Daoy (cell line): ENCODE measurements at regions not wholly inside any gene's neighbourhood (a gene's known extent, or its start where the extent isn't known, plus 50 kb on each side); places are given as distances from the start of the nearest gene placed in this dataset.

Experiments used
- DNase-seq: peaks from one replicate; pipeline ENCODE4 v3.0.0-alpha.2; 2015; ENCODE audit warnings: low read depth

DNA sequence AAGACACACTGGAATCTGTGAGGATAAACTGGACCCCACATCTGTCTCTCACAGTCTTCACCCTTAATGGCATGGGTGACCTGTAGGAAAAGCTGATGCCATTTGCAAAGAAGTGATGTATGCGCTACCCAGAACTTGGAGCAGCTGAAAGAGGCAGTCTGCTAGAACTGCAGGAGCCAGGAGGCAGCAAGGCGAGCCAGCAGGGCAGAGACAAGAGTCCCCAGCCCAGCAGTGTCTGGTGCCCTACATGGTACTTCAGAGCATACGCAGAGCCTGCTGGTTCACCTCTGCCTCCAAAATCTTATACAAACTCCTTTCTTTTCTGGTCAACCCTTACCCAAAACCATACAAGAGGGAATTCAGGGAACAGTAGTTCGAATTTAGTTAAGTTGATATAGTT is 683.1 kb upstream of the RAB6C start:
- no peak for DNase-seq

DNA sequence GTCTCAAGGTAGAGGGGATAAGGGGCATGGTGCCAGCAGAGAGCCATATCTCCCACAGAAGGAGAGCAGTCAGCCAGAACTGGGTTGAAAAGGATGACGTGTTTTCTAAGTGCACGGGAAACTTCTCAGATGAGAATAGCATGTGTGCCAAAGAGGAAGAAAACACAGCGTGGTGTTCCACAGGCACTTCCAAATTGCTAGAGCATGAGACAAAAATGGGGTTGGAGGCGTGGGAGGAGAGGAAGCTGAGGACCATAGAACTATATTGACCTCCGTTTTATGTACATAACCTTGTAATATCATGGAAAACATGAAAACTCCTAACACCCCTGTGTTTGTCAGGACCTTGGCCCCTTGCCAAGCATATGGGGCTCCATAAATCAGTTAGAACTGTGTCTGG is 682.7 kb upstream of the RAB6C start:
- DNase-seq: no peak

DNA sequence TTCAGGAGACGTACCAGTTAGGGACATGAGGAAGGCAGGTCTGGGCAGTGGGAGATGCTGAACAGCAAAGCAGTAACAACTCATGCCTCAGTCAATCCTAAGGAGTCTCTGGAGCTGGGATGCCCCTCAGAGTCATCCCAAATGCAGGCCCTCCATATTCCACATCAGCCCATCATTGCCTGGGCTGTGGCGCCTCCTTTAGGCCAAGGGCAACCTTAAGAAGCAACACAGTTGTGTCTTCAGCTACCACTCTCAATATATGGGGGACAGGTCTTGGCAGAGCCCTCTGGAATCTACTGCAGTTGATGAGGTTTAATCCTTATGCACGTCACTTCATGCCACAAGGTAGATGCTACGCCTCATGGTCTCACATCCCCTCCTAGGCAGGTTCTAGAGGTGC is 682.0 kb upstream of the RAB6C start:
- no peak for DNase-seq

DNA sequence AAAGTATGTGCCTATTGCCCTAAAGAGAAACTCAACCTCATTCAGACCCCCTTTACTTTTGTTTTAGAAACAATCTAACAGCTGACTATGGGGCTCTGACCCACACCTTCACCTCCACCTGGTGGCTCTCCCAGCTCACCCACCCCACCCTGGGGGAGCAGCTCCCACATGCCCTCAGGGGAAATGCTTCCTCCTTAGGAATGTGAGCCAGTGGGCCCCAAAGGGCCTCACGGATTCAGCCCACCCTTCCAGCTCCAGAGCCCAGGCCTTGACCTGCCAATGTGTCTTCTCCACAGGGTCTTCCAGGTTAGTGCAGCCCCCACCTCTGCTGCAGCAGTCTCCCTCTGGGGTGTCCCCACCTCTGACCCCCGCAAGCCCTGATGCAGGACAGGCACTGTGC is 680.1 kb upstream of the RAB6C start:
- DNase-seq: no peak

DNA sequence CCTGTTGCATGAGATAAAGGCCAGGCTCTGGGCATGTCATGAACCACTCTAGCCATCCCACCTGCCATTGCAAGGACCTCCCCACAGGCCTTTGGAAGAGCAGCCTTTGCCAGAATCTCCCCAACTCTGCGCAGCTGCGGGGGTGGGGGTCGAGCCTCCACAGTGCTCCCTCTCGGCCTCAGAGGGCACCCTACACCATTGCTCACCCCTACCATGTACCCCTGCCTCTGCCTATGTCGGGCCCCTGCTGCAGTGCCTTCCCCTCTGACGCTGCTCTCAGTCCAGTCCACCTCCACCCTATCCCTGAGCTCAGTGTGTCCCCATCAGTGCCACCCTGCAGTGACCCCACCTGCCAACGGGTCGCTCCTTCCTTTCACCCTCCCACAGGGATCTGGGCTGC is 679.7 kb upstream of the RAB6C start:
- no peak for DNase-seq

DNA sequence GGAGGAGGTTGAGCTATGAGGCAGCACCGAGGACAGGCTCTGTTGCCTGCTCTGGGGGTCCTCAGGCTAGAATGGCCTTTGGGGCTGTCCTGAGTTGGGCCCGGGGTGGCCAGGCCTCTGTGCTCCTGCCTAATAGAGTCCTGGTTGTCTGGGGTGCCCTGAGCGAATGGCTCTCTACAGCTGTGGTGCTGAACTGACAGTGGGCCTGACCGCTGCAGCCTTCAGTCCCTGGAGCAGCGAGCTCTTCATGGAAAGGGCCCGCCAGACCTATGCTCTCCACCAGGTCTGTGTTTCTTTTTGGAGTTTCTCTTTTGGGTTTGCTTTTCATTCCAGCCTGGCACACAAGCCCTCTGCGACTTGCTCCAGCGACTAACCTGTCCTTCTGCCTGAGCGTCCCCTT is 679.0 kb upstream of the RAB6C start:
- DNase-seq: no peak

DNA sequence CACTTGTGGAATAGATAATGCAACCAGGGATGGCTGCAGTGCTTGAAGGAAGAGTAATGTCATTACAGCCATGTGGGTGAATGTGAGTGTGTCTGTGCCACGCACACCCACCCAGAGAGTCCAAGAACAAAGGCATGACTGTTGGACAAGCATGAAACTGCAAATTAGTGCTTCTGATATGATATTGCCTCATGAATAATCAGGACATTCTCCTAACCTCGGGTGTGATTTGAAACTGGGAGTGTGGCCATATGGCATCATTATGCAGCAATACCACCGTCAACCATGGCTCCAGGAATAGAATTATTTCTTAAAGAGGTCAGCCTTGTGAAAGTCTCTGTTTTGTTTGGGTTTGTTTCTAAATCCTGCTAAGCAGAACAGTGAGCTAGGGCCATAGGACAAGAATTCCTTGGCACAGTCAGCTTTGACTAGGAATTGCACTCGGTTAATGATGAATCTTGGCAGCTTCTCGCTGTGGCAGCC is 678.0 kb upstream of the RAB6C start:
- DNase-seq: no peak

DNA sequence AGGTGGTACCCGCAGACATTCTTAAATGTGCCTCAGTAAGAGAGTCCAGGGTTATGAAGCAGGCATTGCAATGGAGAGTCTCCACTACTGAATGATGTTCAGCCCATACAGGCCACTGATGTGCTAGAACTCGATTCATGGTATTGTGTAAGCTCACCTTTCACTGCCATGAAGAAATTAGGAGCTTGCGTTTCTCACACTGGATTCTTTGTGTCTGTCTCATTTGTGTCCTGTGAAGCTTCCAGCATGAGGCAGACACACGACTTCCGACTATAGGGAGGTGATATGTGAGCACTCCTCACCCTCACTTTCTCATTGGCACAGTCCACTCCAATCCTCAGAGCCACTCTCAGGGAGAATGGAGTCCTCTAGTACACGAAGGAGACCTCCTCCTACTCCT is 677.4 kb upstream of the RAB6C start:
- DNase-seq: no peak

DNA sequence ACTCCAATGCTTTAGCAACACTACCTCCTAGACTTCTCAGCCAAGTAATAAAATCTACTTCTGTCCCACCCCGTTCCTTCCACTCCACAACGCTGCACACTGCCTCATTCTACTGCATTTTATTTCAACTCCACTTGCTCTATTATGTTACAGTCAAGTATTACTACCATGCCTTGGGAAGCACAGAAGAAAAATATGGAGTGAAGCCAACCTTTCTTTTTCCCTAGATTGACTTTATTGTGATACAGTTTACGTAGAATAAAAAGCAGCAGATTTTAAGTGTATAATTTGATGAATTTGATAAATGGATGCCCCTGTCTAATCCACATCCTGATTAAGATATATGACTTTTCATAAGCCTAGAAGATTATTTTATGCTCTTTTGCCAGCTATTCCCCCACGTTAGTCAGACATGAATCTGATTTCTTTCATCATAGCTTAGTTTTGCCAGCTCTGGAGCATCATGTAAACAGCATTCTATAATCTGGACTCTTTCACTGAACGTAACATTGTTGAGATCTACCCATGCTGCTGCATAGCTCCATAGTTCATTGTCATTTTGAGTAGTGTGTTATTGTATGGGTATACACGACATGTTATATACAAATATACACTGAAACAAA is 676.8 kb upstream of the RAB6C start:
- DNase-seq: no peak

DNA sequence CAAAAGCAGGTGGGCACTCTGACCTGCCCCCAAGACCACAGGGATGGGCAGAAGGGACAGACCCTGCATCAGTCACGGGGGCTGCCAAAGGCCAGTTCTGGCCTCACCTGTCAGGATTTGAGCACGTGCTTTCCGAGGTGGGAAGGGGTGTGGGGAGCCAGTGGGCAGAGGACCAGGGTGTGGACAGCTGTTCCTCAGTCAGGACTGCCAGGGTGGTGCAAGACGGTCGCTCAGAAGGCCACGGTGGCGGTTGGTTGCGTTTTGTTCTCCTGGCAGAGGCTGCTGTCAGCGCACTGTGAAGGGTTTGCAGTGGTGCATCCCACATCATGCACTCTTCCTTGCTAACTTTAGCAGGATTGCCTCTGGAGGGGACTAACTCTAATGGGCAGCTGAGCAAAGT is 665.3 kb upstream of the RAB6C start:
- DNase-seq: no peak

DNA sequence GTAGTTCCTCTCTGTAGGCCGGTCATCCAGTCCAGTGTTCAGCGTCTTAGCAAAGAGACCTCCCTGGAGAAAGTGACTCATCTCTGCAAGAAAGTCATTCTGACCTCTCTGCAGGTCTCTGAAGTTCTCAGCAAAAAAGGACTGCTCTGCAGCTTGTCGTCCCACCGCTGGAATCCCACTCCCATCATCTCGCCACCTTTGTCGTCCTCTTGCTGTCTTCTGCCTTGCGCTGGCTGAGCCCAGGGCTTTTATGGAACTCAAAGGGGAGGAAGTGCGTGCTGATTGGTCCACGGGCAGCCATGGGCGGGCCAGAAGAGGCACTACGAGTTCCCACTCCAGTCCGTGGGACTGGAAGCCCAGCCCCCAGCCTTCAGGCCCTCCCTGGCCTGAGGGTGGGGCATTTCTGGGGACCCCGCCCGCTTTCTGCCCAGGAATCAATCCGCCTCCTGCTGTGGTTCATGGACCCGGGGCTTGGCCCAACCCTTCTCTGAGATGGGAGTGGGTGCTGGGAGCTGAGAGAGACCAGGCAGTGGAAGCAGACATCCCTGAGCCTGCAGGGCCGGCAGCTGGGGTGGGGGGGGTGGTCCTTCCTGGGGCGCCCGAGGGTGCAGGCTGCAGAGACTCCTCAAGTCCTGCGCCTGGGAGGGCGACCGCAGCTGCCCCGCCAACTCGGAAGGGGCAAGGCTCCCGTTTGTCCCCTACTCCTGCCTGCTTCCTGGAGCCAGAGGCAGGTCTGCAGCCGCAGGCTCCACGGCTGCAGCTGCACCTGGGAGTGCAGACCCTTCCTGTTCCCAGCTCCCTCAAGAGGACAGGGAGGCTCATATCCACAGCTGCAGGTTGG is 660.7 kb upstream of the RAB6C start:
- DNase-seq: no peak

DNA sequence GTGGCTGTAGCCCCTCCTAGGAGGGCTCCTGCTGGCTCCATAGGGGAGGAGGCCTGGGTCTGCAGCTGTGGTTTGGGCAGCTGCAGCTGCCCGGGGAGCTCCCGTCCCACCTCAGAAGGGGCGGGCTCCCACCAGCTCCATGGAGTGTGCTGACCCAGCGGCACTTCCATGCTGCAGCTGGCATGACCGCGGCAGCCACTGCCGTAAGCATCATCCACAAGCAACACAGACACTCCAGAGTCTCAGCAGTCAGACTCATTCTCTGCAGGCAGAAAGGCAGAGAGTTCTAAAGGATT is 660.1 kb upstream of the RAB6C start:
- no peak for DNase-seq

DNA sequence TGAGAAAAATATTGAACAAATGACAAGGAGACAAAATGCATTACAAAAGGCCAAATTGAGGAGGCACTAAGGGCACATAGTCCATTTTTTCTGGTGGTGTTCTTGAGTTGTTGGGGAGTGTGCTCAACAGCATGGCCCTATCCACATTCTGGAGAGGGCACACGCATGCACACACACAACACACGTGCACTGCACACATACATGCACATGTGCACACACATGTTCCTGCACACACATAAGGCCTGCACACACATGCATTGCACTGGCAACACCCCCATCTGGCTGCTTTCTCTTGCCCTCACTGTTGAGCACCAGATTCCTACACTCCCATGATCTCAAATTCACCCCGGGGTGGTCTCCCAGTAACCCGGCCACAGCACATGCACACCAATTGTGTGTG is 659.2 kb upstream of the RAB6C start:
- no peak for DNase-seq

DNA sequence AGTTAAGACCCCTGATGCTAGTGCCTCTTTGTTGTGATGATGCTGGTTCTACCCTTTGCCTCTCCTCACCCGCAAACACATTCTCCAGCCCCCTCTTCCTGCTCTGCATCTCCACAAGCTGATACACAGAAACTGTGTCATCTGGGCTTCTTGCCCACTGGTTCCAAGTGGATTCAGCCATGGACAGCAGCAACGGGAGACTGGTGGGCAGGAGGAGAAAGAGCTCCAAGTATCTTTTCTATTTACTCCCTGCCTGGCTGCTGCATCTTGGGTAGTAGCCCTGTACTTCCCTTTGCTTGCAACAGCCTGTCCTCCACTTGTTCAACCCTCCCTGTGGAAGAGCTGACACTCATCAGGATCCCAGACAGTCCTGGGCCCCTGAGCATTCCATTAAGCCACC is 655.1 kb upstream of the RAB6C start:
- no peak for DNase-seq

DNA sequence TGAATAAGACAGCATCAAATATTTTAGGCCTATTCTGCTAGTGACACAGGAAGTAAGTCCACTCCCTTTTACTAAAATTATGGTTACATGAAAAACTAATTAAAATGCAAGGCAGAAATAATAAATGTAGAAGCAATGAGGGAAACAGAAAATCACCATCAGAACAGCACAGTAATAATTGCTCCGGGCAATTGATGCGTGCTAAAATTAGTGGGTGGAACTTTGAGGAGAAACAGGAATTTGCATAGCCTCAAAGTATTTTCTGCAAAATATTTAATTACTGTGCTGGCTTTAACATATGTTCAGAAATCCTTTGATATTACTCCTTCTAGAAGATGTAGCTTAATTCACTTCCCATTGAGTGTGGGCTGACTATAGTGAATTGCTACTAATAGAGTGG is 654.3 kb upstream of the RAB6C start:
- no peak for DNase-seq

DNA sequence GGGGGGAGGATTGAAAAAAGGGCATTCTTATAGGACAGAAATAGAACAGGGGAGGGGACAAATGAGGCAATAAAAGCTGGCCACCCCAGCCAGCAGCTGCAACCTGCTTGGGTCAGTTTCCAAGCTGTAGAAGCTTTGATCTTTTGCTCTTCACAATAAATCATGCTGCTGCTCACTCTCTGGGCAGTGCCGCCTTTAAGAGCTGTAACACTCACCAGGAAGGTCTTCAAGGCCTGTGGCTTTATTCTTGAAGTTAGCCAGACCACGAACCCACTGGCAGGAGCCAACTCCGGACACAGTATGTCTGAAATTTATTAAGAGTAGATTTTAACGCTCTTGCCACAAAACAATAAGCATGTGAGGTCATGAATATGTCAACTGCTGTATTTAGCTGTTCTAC is 649.9 kb upstream of the RAB6C start:
- DNase-seq: no peak

DNA sequence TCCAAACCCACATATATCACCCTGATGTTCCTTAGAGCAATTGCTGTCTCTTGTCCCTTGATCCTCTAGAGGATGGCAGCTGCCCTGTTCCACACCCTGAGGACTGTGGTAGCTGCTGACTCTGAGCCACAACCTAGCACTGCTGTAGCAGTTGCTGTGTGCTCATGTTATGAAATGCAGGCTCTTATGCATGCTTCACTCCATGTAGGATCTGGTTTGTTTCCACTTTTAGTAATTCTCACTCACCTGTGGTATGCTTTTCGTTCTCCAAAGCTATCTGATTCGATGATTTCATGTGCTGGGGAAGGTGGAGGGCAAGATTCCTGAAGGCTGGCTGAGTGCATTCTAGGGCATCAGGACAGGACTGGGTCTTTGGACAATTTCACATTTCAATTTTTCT is 649.0 kb upstream of the RAB6C start:
- no peak for DNase-seq

DNA sequence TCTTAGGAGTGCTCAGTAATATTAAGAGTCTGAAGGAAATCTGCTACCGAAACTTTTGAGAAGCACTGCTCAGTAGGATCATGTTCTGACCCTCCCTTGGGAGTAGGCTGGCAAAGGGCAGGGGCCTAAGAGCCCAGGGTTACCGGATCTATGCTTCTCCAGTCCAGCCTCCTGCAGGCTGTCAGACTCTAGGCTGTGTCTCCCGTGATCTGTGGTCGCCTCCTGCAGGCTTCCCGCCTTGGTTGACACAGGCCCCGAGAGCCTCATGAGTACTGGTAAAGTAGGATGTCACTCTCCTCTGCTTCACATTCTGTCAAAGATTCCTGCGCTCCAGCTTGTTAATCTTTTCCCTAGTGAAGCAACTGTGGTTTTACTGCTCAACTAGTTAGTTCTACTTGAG is 647.8 kb upstream of the RAB6C start:
- DNase-seq: no peak

DNA sequence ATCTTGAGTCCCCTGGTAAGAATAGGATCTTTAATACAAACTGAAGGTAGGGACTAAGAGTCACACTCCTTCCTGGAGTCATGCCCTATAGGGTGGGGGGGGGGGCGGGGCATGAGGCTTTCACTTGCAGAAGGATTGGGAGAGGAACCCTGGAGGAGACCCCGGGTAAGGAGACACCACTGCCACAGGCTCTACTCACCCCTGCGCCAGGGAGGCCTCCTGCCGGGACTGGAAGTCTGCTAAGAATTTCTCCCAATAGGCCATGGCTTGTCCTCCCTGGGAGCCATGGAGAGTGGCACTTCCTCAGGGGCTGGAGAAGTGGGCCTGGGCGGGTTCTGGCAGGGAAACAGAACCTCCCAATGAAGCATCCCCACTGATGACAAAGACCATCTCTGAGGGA is 645.3 kb upstream of the RAB6C start:
- no peak for DNase-seq

DNA sequence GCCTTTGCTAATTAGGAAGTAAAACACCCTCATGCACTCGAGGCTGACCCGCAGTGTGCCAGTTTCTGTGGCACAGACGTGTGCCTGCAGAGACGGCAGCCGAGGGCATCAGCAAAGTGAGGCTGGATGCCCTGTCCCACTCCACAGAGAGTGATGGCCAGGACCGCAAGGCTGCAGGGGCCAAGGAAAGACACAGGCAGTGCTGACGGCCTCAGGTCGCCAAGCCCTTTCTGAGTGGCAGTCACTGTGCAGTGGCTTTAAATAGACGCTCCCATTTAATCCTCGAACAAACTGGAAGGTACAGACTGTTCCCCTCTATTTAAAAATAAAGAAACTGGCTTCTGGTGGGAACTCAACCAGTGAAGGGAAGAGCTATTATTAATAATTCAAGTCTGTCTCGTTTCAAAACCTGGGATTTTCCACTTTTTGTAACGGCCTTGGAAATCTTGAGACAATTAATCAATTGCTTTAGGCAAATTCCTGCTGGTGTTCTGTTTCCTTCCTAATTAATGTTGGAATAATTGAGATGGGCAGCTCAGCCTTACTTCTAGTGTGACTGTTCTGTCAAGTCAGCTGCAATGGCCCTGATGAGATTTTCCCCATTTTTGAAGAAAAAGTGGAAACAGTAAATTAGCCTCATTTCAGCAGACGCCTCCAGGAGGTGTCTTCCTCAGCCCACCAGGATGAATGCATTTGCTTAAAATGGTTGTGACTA is 644.6 kb upstream of the RAB6C start:
- no peak for DNase-seq

DNA sequence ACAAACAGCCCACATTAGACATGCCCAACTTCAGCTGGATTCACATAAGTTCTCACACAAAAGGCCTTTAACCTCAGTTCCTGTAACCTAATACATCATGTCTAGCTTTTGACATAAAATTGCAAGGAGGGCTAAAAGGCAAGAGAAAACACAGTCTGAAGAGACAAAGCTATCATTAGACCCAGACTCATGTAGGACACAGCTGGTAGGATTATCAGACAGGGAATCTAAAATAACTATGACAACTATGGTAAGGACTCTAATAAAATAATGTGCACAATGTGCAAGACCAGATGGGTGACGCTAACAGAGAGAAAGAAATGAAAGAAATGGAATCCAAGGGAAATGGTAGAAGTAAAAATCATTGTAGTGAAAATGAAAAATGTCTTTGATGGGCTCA is 643.2 kb upstream of the RAB6C start:
- DNase-seq: no peak

DNA sequence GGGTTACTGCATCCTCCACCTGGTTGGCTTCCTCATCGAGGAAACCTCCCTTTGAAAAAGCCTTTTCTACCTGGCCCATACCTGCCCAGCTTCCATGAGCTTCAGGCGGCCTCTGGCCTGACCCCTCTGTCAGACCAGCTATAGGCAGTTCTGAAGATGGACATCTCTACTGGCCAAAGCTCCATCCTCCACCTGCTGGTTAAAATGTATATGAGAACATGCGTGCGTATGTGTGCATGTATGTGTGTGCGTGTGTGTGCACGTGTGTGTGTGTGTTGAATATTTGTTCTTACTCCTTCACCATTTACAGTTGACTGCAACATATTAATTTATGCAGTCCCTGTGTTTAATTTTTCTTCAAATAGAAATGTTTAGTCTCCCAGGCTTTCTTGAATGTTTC is 642.4 kb upstream of the RAB6C start:
- DNase-seq: no peak

DNA sequence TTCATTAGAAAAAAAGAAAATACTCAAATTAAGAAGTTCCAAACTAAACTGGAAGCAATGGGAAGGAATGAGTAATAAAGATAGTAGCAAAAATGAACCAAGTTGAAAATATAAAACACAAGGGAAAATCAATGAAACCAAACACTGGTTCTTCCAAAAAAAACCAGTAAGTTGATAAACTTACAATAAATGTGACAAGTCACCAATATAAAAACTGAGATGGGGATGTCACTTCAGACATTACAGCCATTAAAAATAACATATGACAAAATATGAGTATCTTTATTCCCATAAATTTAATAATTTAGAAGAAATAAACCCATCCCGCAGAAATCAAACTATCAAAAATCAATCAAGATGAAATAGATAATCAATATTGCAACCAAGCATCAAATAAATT is 633.9 kb upstream of the RAB6C start:
- no peak for DNase-seq
